ENCODE measurements at regions not wholly inside any gene's neighbourhood (a gene's known extent, or its start where the extent isn't known, plus 50 kb on each side); places are given as distances from the start of the nearest gene placed in this dataset.
"Not testable (repeated sequence)": the region's sequence is repeated elsewhere in the genome, so short reads cannot be mapped to it uniquely, and the experiment has no call there.

DNA sequence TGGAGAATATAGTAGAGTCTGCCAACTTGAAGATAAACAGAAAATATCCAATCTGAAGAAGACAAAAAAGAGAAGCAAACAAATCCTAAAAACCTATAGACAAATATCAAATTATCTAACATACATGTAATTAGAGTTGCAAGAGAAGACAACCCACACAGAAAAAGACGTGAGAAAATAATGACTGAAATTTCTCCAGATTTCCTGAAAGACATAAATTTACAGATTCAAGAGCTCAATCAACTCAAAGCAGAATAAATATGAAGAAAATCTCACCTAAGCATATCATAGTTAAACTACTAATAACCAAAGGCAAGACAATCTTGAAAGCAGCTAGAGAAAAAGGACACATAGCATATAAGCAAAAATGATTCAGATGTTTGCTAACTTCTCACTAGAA is 261.2 kb upstream of the NFIA start:
- DNase-seq (ENCODE audit: low read depth, low spot score), result no peak

- DNase-seq (ENCODE audit: low read depth, low spot score), result no peak
These were observed 263.2 kb upstream of the NFIA start for GRCh38 chr1:60818969-60819701.

DNA sequence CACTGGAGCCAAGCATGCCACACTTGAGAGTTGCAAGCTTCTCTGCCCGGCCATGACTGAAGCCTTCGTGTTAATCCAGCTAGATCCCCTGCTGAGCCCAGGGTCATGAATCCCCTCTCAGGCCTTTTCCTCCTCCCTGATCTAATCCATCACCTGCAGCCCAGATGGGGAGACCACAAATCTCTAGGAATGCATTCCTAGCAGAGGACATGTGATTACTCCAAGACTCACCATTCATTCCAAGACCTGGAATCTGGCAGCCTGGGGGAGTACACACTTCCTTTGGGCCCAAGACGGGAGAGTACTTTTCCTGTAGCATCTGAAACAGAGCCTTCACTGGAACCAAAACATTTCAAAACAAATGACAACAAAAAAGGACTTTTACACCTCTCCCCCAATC is 269.3 kb upstream of the NFIA start:
- no peak for DNase-seq (ENCODE audit: low read depth, low spot score)

DNA sequence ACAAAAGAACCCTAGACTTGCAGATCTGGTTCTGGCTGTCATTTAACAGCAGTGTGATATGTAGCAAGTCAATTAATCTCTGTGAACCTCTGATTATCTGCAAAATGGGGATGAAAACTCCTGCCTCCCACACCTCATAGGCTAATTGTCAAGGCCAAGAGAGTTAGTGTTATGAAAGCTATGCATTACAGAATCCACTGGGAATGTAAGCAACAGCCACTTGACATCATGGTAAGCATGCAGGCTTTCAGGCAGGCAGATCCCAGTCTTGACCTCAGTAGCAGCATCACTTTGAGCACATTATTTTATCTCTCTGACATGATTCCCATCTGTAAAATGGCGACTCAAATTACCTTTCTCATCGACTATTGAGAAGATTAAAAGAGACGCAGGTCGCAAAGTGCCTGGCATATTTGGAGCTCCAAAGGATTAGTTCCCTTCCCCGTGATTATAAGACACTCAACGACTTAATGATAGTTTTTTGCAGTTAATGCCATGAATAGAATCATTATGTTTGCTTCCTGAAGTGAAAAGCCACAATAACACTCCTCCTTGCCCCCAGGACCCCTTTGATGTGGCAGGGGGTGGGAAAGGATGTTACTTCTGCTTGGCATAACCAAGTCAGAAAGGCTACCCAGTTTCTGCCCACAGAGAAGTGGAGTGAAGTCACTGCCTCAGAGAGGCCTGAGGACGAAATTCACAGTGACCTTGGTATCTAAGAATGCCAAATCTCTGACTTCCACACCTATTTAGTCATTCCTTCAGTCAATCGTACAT is 273.0 kb upstream of the NFIA start:
- no peak for DNase-seq (ENCODE audit: low read depth, low spot score)

DNA sequence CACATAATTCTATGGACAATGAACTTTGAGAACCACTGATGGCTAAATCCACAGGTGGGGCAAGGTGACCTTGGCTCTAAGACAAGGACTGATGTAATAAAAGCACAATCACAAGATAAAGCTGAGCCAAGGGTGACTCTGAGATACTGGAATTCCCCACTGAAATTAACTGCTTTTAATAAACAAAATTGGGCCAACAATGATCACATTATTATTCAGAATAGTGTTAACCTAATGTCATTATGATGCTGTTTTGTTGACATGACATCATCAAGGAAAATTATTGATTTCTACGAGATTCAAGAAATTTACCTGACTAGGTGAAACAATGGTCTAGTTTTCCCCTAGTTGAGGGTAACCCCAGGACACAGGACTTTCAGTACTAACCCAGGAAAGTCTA is 273.7 kb upstream of the NFIA start:
- DNase-seq (ENCODE audit: low read depth, low spot score), result no peak

DNA sequence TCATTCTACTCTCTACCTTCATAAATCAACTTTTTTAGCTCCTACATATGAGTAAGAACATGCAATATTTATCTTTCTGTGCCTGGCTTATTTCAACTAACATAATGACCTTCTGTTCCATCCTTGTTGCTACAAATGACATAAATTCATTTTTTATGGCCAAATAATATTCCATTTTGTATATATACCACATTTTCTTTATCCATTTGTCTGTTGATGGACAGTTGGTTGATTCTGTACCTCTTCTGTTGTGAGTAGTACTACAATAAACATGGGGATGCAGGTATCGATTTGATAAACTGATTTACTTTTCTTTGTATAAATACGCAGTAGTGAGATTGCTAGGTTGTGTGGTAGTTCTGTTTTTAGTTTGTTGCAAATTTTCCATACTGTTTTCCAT is 279.5 kb upstream of the NFIA start:
- DNase-seq (ENCODE audit: low read depth, low spot score), result no peak

DNA sequence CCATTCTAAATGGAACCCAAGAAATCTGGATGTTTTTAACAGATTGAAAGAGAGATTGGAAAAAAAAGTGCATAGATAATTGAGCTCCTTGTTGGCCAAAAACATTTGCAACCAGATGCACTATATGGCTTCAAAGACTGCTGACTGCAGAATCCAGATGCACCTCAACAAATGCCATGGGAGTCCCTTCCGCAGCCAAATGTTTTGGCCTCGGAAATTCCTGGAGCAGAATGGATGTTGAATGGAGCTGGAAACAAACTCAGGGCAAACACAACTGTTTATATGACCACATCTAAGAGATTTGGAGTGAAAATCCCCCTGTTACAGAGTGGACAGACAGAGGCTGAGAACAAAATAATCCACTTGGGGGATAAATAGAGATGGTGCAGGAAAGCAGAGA is 285.0 kb upstream of the NFIA start:
- no peak for DNase-seq (ENCODE audit: low read depth, low spot score)

DNA sequence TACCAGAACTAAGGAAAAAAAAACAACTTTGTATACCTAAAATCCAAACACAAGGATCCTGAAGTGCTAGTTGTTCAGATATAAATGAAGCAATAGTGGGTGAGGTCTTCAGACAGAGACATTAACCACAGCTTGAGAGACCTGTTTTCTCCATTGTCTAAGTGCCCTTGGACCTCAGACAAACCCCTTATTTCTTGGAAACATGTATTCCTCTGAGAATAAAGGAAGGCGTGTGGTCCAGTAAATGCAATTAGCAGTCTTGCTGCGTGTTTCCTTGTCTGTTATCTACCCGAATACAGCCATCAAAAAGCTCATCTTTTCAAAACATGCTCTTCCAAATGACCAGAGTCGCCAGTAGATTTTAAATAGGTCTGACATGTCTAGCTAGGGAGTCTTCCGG is 291.1 kb upstream of the NFIA start:
- DNase-seq (ENCODE audit: low read depth, low spot score), result no peak

DNA sequence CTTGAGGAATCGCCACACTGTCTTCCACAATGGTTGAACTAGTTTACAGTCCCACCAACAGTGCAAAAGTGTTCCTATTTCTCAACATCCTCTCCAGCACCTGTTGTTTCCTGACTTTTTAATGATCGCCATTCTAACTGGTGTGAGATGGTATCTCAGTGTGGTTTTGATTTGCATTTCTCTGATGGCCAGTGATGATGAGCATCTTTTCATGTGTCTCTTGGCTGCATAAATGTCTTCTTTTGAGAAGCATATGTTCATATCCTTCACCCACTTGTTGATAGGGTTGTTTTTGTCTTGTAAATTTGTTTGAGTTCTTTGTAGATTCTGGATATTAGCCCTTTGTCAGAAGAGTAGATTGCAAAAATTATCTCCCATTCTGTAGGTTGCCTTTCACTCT is 309.3 kb upstream of the NFIA start:
- DNase-seq (ENCODE audit: low read depth, low spot score), result not testable (repeated sequence)

DNA sequence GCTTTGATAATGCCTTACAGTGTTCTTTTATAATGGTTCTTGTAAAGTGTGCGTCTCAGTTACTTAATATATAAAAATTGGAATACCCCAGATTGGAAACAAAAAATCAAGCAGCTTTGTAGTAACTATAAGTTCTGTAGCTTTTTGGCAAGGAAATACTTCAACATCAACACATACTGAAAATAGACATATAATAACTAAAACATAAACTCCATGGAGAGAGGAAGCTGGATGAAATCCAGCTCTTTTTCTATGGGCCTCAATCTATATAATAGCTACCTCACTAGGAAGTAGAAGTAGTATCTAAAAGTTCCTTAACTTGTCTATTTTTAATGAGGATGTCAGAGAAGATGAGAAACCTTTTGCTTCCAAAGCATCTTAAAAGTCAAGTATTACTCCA is 313.3 kb upstream of the NFIA start:
- no peak for DNase-seq (ENCODE audit: low read depth, low spot score)

- no peak for DNase-seq (ENCODE audit: low read depth, low spot score)
These were observed 317.2 kb upstream of the NFIA start for GRCh38 chr1:60765204-60765603.

GRCh38 chr1:60764489-60764888 is 317.9 kb upstream of the NFIA start:
- DNase-seq (ENCODE audit: low read depth, low spot score), result no peak

DNA sequence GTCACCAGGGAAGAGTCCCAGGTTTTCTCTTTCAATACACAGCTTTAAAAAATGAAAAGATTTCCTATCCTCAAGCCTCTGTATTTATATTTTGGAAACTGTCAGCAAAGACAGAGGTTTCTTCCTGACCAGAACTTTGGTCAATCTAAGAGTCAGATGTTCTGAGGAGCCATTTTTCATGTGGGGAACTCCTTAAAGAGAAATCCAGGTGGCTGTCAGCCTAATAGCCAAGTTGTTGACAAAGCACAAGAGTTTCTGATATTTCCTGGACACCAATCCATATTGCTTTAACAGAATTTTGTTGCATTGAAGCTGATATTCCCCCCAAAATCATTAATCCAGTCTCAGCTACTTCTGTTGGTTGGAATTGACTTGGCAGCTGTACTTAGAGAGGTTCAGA is 318.6 kb upstream of the NFIA start:
- DNase-seq (ENCODE audit: low read depth, low spot score), result no peak

- no peak for DNase-seq (ENCODE audit: low read depth, low spot score)
These were observed 319.4 kb upstream of the NFIA start for GRCh38 chr1:60762911-60763310.

DNA sequence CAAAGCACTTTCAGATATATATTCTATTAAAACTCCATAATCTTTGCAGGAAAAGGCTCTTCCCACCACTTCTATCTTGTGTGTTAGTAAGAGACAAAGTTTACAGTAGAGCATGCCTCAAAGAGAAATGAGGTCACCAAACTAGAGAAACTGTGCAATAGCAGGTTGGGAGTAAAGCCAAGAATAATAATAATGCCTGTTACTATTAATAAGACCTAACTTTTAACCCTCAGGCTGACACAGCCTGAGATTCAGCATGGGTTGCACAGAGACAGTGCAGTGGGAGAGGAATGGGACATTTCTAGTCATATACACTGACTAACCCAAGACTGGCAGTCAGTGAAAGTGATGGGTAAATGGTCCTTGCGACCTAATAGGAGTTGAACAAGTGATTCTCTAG is 320.2 kb upstream of the NFIA start:
- peak; percentile 79 for DNase-seq (ENCODE audit: low read depth, low spot score)

- DNase-seq (ENCODE audit: low read depth, low spot score), result no peak
These were observed 323.1 kb upstream of the NFIA start for GRCh38 chr1:60759291-60759690.

GRCh38 chr1:60757485-60757884 is 324.9 kb upstream of the NFIA start:
- DNase-seq (ENCODE audit: low read depth, low spot score), result no peak

DNA sequence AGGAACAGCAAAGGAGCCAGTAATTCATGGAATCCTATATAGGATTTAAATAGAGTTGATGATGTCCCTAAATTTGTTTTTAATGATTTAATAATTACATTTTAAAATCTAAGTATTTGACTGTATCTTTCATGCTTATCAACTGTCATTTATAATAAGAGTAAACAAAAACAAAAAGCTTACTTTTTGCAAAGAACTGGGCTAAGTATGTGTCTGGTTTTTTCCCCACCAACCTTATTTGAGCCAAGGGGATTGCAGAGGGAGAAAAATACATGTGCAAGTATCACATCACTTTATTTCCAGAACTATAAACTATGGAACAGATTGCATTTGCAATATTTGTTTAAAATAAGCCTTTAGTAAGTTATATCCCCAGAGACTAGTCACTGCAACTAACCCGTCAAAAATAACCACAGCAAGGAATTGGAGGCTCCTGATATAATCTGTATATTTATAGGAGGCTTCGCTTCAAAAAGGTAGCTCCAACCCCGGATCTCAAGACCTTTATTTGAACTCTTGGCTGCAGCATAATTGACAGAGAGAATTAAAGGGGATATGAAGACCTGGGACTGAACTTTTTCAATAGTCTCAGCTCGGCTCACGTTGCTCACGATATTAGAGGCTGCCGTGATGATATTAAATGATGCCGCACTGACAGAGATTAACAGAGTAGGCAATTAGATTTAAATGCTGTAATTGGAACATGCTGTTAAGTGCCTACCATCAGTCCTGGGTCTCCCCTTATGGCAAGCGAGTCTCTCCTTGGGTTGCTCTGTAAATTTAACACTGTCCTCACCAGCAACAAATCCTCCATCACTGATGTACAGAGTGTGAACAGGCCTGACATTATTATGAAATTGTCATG is 329.1 kb upstream of the NFIA start:
- no peak for DNase-seq (ENCODE audit: low read depth, low spot score)

GRCh38 chr1:60751306-60751705 is 331.1 kb upstream of the NFIA start:
- DNase-seq (ENCODE audit: low read depth, low spot score), result no peak

GRCh38 chr1:60747353-60747752 is 335.0 kb upstream of the NFIA start:
- DNase-seq (ENCODE audit: low read depth, low spot score), result no peak

GRCh38 chr1:60746278-60746791 is 336.0 kb upstream of the NFIA start:
- no peak for DNase-seq (ENCODE audit: low read depth, low spot score)

- DNase-seq (ENCODE audit: low read depth, low spot score), result no peak
These were observed 336.9 kb upstream of the NFIA start for GRCh38 chr1:60745484-60745883.

Measured in brain pericyte (primary cell).